ENCODE measurements at regions not wholly inside any gene's neighbourhood (a gene's known extent, or its start where the extent isn't known, plus 50 kb on each side); places are given as distances from the start of the nearest gene placed in this dataset.
"Not testable (repeated sequence)": the region's sequence is repeated elsewhere in the genome, so short reads cannot be mapped to it uniquely, and the experiment has no call there.

GRCh38 chr10:83516788-83517187, 622.5 kb upstream of the GHITM start:
- Histone ChIP-seq H3K27me3 (ENCODE audit: insufficient read depth, low read depth, severe bottlenecking) (no peaks in the 10 kb centered on the region), H3K4me3 (ENCODE audit: low read depth, low read length) (no peak overlapping the region), H3K36me3 (no peaks in the 10 kb centered on the region), H3K9me3 (ENCODE audit: severe bottlenecking) (no peaks in the 10 kb centered on the region), H3K27ac (no peak overlapping the region)
- DNase-seq: no peak
- no peak for TF ChIP-seq CTCF (IDR thresholded peaks at IDR 0.05; ENCODE audit: low read depth, low read length)

DNA sequence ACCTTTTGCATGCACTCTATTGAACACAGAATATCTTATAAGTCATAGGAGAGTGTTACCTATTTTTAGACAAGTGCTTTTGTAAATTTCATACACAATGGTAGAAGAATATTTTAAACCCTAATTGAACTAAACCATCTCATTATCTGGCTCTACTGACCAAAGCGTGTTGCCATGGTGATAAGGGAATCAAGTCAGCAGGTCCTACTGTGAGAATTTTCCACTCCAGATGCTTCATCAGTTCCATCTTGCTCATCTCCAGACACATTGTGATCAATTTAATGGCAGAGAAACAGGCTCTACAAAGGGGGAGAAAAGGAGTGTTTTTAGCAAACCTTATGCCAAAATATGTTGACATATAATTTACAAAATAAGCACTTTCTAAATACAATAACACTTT, 621.9 kb upstream of the GHITM start:
- no peaks in the 10 kb centered on the region for H3K27me3 ChIP-seq (ENCODE audit: insufficient read depth, low read depth, severe bottlenecking)
- no peaks in the 10 kb centered on the region for H3K36me3 ChIP-seq
- H3K4me3 ChIP-seq (ENCODE audit: low read depth, low read length): no peak overlapping the region
- DNase-seq: no peak
- no peak overlapping the region for H3K27ac ChIP-seq
- no peak for TF ChIP-seq CTCF (IDR thresholded peaks at IDR 0.05; ENCODE audit: low read depth, low read length)
- H3K9me3 ChIP-seq (ENCODE audit: severe bottlenecking): no peaks in the 10 kb centered on the region

- Histone ChIP-seq H3K27me3 (ENCODE audit: insufficient read depth, low read depth, severe bottlenecking) (no peaks in the 10 kb centered on the region), H3K4me3 (ENCODE audit: low read depth, low read length) (no peak overlapping the region), H3K9me3 (ENCODE audit: severe bottlenecking) (no peaks in the 10 kb centered on the region), H3K27ac (no peak overlapping the region), H3K36me3 (no peaks in the 10 kb centered on the region)
- TF ChIP-seq CTCF (IDR thresholded peaks at IDR 0.05; ENCODE audit: low read depth, low read length): no peak
- no peak for DNase-seq
Observed at GRCh38 chr10:83518779-83519178, 620.5 kb upstream of the GHITM start.

DNA sequence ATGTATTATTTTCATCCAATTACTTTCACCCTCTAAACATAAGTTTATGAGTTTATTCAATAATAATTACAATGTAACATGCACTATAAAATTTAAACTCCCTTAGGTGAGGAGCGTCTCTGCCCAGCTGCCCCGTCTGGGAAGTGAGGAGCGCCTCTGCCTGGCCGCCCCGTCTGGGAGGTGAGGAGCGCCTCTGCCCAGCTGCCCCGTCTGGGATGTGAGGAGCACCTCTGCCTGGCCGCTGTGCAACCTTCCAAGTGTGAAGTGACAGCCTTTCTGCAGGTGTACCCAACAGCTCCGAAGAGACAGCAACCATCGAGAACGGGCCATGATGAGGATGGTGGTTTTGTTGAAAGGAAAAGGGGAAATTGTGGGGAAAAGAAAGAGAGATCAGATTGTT, 618.9 kb upstream of the GHITM start:
- not testable (repeated sequence) for H3K4me3 ChIP-seq (ENCODE audit: low read depth, low read length); H3K9me3 ChIP-seq (ENCODE audit: severe bottlenecking)

GRCh38 chr10:83522456-83522855, 616.9 kb upstream of the GHITM start:
- no peaks in the 10 kb centered on the region for H3K36me3 ChIP-seq
- no peak for DNase-seq
- no peak overlapping the region for H3K4me3 ChIP-seq (ENCODE audit: low read depth, low read length)
- TF ChIP-seq CTCF (IDR thresholded peaks at IDR 0.05; ENCODE audit: low read depth, low read length): no peak
- peaks cover 2% of the 10 kb centered on the region for H3K9me3 ChIP-seq (ENCODE audit: severe bottlenecking)
- no peak overlapping the region for H3K27ac ChIP-seq
- H3K27me3 ChIP-seq (ENCODE audit: insufficient read depth, low read depth, severe bottlenecking): no peaks in the 10 kb centered on the region

More for the DNA sequence above, 618.9 kb upstream of the GHITM start:
- not testable (repeated sequence) for H3K27ac ChIP-seq; H3K36me3 ChIP-seq; H3K27me3 ChIP-seq (ENCODE audit: insufficient read depth, low read depth, severe bottlenecking); DNase-seq

GRCh38 chr10:83522881-83523386, 616.4 kb upstream of the GHITM start:
- H3K27ac ChIP-seq: no peak overlapping the region
- no peak for TF ChIP-seq CTCF (IDR thresholded peaks at IDR 0.05; ENCODE audit: low read depth, low read length)
- no peak for DNase-seq

More at GRCh38 chr10:83522881-83523386, 616.4 kb upstream of the GHITM start:
- Histone ChIP-seq H3K9me3 (ENCODE audit: severe bottlenecking) (peaks cover 2% of the 10 kb centered on the region), H3K27me3 (ENCODE audit: insufficient read depth, low read depth, severe bottlenecking) (no peaks in the 10 kb centered on the region), H3K36me3 (no peaks in the 10 kb centered on the region), H3K4me3 (ENCODE audit: low read depth, low read length) (no peak overlapping the region)
